Liver (tissue), 7 donors: ENCODE measurements at regions not wholly inside any gene's neighbourhood (a gene's known extent, or its start where the extent isn't known, plus 50 kb on each side); places are given as distances from the start of the nearest gene placed in this dataset.
"Not testable (repeated sequence)": the region's sequence is repeated elsewhere in the genome, so short reads cannot be mapped to it uniquely, and the experiment has no call there.

Source experiments
- DNase-seq: peaks from one replicate; pipeline ENCODE4 v3.0.0-alpha.2; 2017; ENCODE audit warnings: low spot score
- H3K27ac ChIP-seq, 2 donors: one replicate each; pipeline ENCODE4 v1.7.0; 2013; ENCODE audit warnings: inconsistent platforms in 2 of 2, low read length in 2 of 2, control low read depth in 1 of 2, low read depth in 1 of 2, mild to moderate bottlenecking in 1 of 2
- H3K27me3 ChIP-seq, 4 donors: one replicate each; pipeline versions ENCODE4 v1.6.1 to v1.7.0; 2013; ENCODE audit warnings: low read length in 3 of 4, inconsistent platforms in 1 of 4, mild to moderate bottlenecking in 1 of 4, moderate library complexity in 1 of 4; ENCODE audit not compliant: control insufficient read depth in 4 of 4, insufficient read depth in 4 of 4
- H3K36me3 ChIP-seq, 4 donors: one replicate each; pipeline versions ENCODE4 v1.6.1 to v1.7.0; 2013; ENCODE audit warnings: low read length in 3 of 4, mild to moderate bottlenecking in 3 of 4, low read depth in 1 of 4, moderate library complexity in 1 of 4; ENCODE audit not compliant: control insufficient read depth in 4 of 4, insufficient read depth in 3 of 4
- H3K4me1 ChIP-seq, 4 donors: one replicate each; pipeline versions ENCODE4 v1.6.1 to v1.7.0; 2013; ENCODE audit warnings: low read length in 3 of 4, mild to moderate bottlenecking in 3 of 4, moderate library complexity in 1 of 4; ENCODE audit not compliant: control insufficient read depth in 4 of 4, insufficient read depth in 4 of 4
- H3K4me3 ChIP-seq, 3 donors: one replicate each; pipeline versions ENCODE4 v1.6.1 to v1.7.0; 2013; ENCODE audit warnings: low read length in 3 of 3, control low read depth in 1 of 3, low read depth in 1 of 3, mild to moderate bottlenecking in 1 of 3
- H3K9ac ChIP-seq, 2 donors: one replicate each; pipeline ENCODE4 v1.7.0; 2013; ENCODE audit warnings: low read length in 2 of 2, mild to moderate bottlenecking in 2 of 2, moderate library complexity in 2 of 2, control low read depth in 1 of 2, low read depth in 1 of 2
- H3K9me3 ChIP-seq, 4 donors: one replicate each; pipeline versions ENCODE4 v1.6.1 to v1.7.0; 2013; ENCODE audit warnings: low read length in 3 of 4; ENCODE audit not compliant: control insufficient read depth in 4 of 4
- HNF4A ChIP-seq, 2 donors: conservative IDR thresholded peaks; 2 replicates each; pipeline ENCODE4 v1.6.1; 2016; ENCODE audit warnings: antibody characterized with exemption in 2 of 2, mild to moderate bottlenecking in 2 of 2
- JUND ChIP-seq, 2 donors: IDR thresholded peaks; 2 replicates each; pipeline ENCODE4 v1.6.1; 2016; ENCODE audit warnings: antibody characterized with exemption in 2 of 2
- WGBS: extraction: QIAGEN DNeasy Blood & Tissue Kit; methylation state at CpG from one replicate; pipeline ENCODE4 v1.1.7; 2013; 5-methylcytosine and 5-hydroxymethylcytosine counted together
- donor health status: healthy.
- donor health status: healthy.
- donor health status: healthy.
- donor health status: healthy.

GRCh38 chr2:91766349-91767048, 3075.0 kb downstream of the RPIA start:
- DNase-seq, H3K9ac ChIP-seq, H3K4me3 ChIP-seq, H3K4me1 ChIP-seq, H3K36me3 ChIP-seq, H3K9me3 ChIP-seq, H3K27ac ChIP-seq, H3K27me3 ChIP-seq: not testable (repeated sequence)
- WGBS, result 52% methylated on average over 9 of the region's 9 CpGs
- TF ChIP-seq HNF4A (conservative IDR thresholded peaks at IDR 0.05) (peak in 1 of 2 donors; percentile 41), JUND (IDR thresholded peaks at IDR 0.05) (peak; percentile 51 to 85)

DNA sequence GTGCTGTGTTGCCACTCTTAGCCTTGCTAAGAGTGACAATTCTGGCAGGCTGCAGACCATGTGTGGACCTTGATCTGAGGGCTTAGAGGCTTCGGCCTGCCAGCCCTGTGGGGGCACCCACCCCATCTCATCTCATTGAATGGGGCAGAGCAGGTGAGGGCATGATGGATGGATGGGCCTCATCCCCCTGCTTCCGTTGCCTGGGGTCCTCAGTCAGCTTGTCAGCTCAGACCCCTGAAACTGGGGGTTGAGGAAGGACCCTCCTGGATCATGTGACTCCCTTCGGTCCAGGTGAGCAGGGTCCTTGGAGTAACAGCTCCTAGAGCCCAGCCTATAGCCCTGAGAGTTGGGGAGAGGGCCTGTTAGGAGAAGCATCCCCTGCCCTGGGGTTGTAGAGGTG, 3076.8 kb downstream of the RPIA start:
- H3K9me3 ChIP-seq, H3K4me3 ChIP-seq, H3K4me1 ChIP-seq, DNase-seq, H3K27ac ChIP-seq, H3K36me3 ChIP-seq, H3K27me3 ChIP-seq, H3K9ac ChIP-seq: not testable (repeated sequence)
- WGBS, result 70% methylated on average over 3 of the region's 3 CpGs

- not testable (repeated sequence) for H3K4me3 ChIP-seq, DNase-seq, H3K27ac ChIP-seq, H3K9me3 ChIP-seq, H3K27me3 ChIP-seq, H3K36me3 ChIP-seq, H3K9ac ChIP-seq, H3K4me1 ChIP-seq
- WGBS, result 68% methylated on average over 9 of the region's 9 CpGs
Observed at GRCh38 chr2:91768997-91769396, 3077.5 kb downstream of the RPIA start.

DNA sequence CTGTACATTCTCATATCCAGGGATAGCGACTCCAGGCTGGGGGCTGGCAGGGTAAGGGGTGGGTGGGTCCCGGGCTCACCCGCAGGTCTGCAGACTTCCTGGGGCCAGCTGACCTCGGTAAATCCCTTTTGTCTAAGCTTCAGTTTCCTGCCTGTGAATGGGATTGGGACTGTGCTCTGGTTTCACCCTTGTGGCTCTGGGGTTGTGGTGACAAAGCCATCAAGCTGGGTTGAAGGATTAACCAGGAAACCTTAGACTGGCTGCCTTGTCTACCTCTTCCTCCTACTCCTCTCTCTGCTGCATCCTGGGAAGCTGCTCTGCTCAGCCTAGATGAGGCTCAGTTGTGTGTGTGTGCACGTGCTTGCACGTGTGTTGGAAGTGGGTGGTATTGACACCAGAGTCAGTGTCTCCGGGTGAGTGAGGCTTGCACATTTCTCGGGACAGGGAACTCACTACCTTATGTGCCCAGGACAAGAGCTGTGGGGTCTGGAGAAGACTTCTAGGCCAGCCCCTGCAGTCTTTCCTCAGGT, 3078.6 kb downstream of the RPIA start:
- not testable (repeated sequence) for H3K9me3 ChIP-seq
- WGBS, result 63% methylated on average over 8 of the region's 8 CpGs

DNA sequence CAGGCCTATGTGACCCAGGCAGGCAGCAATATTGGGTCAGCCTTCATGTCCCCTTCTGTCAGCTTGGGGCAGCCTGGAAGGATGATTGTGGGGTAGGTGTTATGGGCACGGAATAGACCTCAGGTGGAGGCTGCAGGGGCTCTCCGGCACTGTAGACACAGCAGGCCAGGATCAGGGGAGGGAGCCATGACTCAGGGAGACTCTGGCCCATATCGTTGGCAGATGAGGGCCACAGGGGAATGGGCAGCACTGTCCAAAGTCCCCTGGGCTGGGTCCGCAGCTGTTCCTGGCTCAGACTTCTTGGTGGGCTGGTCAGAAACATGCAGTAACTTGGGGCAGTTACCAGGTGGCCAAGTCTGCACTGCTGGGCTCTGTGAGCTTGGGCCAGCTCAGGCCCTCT, 3080.1 kb downstream of the RPIA start:
- not testable (repeated sequence) for H3K9me3 ChIP-seq, DNase-seq, H3K4me3 ChIP-seq, H3K27me3 ChIP-seq, H3K9ac ChIP-seq, H3K36me3 ChIP-seq, H3K4me1 ChIP-seq, H3K27ac ChIP-seq
- 86% methylated on average over 4 of the region's 4 CpGs for WGBS

More for the DNA sequence above, 3078.6 kb downstream of the RPIA start:
- not testable (repeated sequence) for H3K27ac ChIP-seq, H3K36me3 ChIP-seq, DNase-seq, H3K9ac ChIP-seq, H3K4me1 ChIP-seq, H3K4me3 ChIP-seq, H3K27me3 ChIP-seq

DNA sequence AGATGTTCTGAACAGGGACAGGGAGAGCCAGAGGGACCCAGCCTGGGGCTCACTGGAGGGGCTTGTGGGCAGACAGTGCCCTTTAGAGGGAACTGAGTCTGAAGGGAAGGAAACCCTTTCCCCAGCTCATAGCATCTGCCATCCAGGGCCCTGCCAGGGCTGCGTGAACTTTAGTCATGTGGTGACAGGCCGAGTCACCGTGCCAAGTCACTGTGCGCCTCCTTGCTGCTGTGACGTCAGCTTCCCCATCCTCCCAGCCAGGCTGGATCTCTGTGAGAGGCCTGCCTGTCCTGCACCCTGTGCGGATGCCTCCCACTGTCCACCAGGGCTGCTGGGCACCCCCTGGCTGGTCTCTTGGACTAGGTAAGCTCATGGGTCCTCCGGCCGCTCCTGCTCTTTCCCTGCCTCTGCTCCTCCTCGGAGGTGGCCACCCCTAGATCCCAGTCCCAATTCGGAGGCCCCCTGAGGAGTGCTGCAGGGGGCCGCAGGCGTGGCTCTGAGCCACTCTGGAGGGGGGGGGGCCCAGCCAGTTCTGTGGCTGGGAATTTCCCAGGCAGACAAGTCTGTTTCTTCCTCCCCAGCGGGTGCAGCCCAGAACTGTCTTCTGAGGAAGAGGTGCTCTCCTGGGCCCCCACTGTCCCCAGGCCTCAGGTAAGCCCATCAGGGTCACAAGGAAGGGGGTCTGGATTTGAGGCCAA, 3080.9 kb downstream of the RPIA start:
- H3K27ac ChIP-seq, H3K27me3 ChIP-seq, H3K4me1 ChIP-seq, H3K9ac ChIP-seq, H3K4me3 ChIP-seq, H3K36me3 ChIP-seq, DNase-seq, H3K9me3 ChIP-seq: not testable (repeated sequence)
- 76% methylated on average over 12 of the region's 13 CpGs for WGBS

DNA sequence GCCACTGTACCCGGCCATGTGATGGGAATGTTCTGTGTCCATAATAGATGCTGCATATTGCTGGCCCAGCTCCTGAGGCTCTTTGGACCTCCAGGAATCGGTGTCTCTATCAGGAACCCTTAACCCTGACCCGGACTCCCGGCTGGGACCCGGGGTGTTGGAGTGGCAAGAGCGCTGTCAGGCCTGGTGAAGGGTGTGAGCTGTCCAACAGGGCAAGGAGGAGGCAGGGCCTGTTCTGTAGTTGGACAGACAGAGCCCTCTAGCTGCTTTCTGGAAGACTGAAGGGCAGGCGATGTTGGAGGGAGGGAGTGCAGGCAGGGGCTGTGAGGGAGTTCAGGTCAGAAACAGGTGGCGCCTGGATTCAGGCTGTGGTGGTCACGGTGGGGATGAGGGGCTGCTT, 3082.3 kb downstream of the RPIA start:
- H3K9ac ChIP-seq, H3K4me1 ChIP-seq, H3K36me3 ChIP-seq, H3K4me3 ChIP-seq, H3K27ac ChIP-seq, H3K9me3 ChIP-seq, H3K27me3 ChIP-seq, DNase-seq: not testable (repeated sequence)
- WGBS, result 74% methylated on average over 7 of the region's 9 CpGs

DNA sequence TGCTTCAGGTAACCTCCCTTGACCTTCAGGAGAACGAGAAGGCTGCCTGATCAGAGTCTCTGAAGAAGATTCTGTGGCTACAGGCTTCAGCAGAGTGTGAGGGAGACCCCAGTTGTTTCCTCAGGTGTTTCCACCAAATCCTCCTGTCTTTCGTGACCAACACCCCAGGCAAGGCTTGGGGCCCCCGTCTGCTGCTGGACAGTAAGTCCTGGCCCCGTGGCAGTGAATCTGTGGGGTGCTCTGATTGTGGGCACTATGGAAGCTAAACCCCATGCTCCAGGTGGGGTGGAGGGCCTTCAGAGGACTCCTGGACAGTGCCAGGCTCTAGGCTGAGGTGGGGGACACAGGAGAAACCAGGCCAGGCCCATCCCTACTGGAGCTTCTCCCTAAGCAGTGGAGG, 3083.7 kb downstream of the RPIA start:
- not testable (repeated sequence) for H3K9me3 ChIP-seq, H3K4me1 ChIP-seq, H3K27me3 ChIP-seq, H3K36me3 ChIP-seq, H3K4me3 ChIP-seq, DNase-seq, H3K27ac ChIP-seq, H3K9ac ChIP-seq
- WGBS, result 84% methylated on average over 4 of the region's 4 CpGs
